K562 (cell line): ENCODE measurements at regions not wholly inside any gene's neighbourhood (a gene's known extent, or its start where the extent isn't known, plus 50 kb on each side); places are given as distances from the start of the nearest gene placed in this dataset.

ENCODE experiments used
- ATAC-seq: fragments of 200-7000 bp; cut with Tn5 transposase; 3 replicates; pipeline ENCODE4 v1.9.1; 2020; ENCODE audit warnings: moderate library complexity
- BruUV-seq: library from RNA; stranded (reverse); fragments of 400-500 nt; replicated peaks from 2 replicates; lab custom pipeline; 2021; lab: Mats Ljungman, UMichigan
- CTCF ChIA-PET: fragments of 300-600 bp; formaldehyde crosslinking; extraction: SDS; loops from one replicate; lab custom pipeline; 2021; ENCODE audit warnings: low intra/inter-chr PET ratio; lab: Yijun Ruan, JAX
- POLR2A ChIA-PET: fragments of 300-600, 350-650 bp; sonication (Branson Sonifier 250); formaldehyde crosslinking; extraction: SDS; loops from one replicate; lab custom pipeline; 2021; ENCODE audit warnings: antibody characterized with exemption, inconsistent platforms; lab: Yijun Ruan, JAX
- DNase-seq, 4 experiments: peaks; one replicate each; pipeline versions ENCODE4 v3.0.0 to v3.0.0-alpha.2; 2011 to 2018; ENCODE audit warnings: low spot score in 3 of 4, mixed read lengths in 3 of 4; ENCODE audit errors: extremely low read depth in 1 of 4
- FAIRE-seq: peaks from 2 replicates; lab custom pipeline; 2011; peaks lifted over from hg19 to GRCh38; lab: Jason Lieb, UNC
- H2AFZ ChIP-seq: 2 replicates; pipeline ENCODE4 v1.6.0; 2011; ENCODE audit warnings: low read depth, low read length, control low read depth, inconsistent platforms
- H3K27ac ChIP-seq: fragments of 200-600 bp; 3 replicates; pipeline ENCODE4 v1.8.0; 2011; ENCODE audit warnings: low read depth, mild to moderate bottlenecking, control low read depth, inconsistent platforms, low read length, moderate library complexity, mixed read lengths; ENCODE audit errors: extremely low read depth
- H3K27me3 ChIP-seq, 2 experiments: fragments of 300-600 bp in 1 of 2; 2 replicates in 1 of 2; 3 replicates in 1 of 2; pipeline versions ENCODE4 v1.6.0 to v1.8.0; 2011; ENCODE audit warnings: inconsistent platforms in 2 of 2, low read length in 2 of 2, mild to moderate bottlenecking in 1 of 2, mixed read lengths in 1 of 2, moderate library complexity in 1 of 2; ENCODE audit not compliant: control insufficient read depth in 2 of 2, insufficient read depth in 2 of 2
- H3K36me3 ChIP-seq: fragments of 300-600 bp; 3 replicates; pipeline ENCODE4 v1.8.0; 2011; ENCODE audit warnings: mild to moderate bottlenecking, low read length, inconsistent platforms; ENCODE audit not compliant: control insufficient read depth, insufficient read depth
- H3K4me1 ChIP-seq, 2 experiments: fragments of 200-600 bp in 1 of 2; replicated peaks in 1 of 2; 2 replicates in 1 of 2; 3 replicates in 1 of 2; pipeline versions ENCODE4 v1.5.1 to v1.8.0; 2011; ENCODE audit warnings: inconsistent platforms in 2 of 2, low read length in 2 of 2, mild to moderate bottlenecking in 1 of 2, mixed read lengths in 1 of 2, moderate library complexity in 1 of 2; ENCODE audit not compliant: control insufficient read depth in 2 of 2, insufficient read depth in 2 of 2
- H3K4me2 ChIP-seq: 2 replicates; pipeline ENCODE4 v1.6.1; 2011; ENCODE audit warnings: low read length, control low read depth, inconsistent platforms, mixed read lengths; ENCODE audit not compliant: insufficient read depth
- H3K4me3 ChIP-seq: fragments of 200-600 bp; sonication (generic), shearing (Covaris generic); 2 replicates; pipeline ENCODE4 v1.5.1; 2016; ENCODE audit warnings: control low read depth, inconsistent platforms
- H3K79me2 ChIP-seq: fragments of 200-600 bp; 3 replicates; pipeline ENCODE4 v1.8.0; 2011; ENCODE audit warnings: low read length, inconsistent platforms; ENCODE audit not compliant: control insufficient read depth, insufficient read depth
- H3K9ac ChIP-seq, 2 experiments: 2 replicates each; pipeline versions ENCODE4 v1.6.0 to v1.6.1; 2011; ENCODE audit warnings: low read depth in 2 of 2, low read length in 2 of 2, control low read depth in 1 of 2, inconsistent platforms in 1 of 2, mild to moderate bottlenecking in 1 of 2, mixed read lengths in 1 of 2; ENCODE audit not compliant: insufficient read depth in 1 of 2
- H3K9me1 ChIP-seq: one replicate; pipeline ENCODE4 v1.6.0; 2011; ENCODE audit warnings: inconsistent platforms, mild to moderate bottlenecking, low read length, moderate library complexity; ENCODE audit not compliant: control insufficient read depth, insufficient read depth
- H3K9me3 ChIP-seq: replicated peaks from 2 replicates; pipeline ENCODE4 v1.5.1; 2011; ENCODE audit warnings: low read depth, low read length, inconsistent platforms; ENCODE audit not compliant: control insufficient read depth, insufficient read depth
- H4K20me1 ChIP-seq: replicated peaks from 2 replicates; pipeline ENCODE4 v1.6.1; 2011; ENCODE audit warnings: low read length, inconsistent platforms, mixed read lengths; ENCODE audit not compliant: control insufficient read depth, insufficient read depth
- CBX8 ChIP-seq: fragments of 200-600 bp; sonication (generic); IDR thresholded peaks from 2 replicates; pipeline ENCODE4 v1.6.1; 2012; ENCODE audit warnings: borderline replicate concordance, mixed run types, low read depth, mild to moderate bottlenecking, moderate library complexity, mixed read lengths, low read length, control low read depth, inconsistent platforms; ENCODE audit not compliant: poor library complexity, severe bottlenecking; ENCODE audit errors: extremely low read depth
- DACH1 ChIP-seq: fragments of 450-650 bp; IDR thresholded peaks from 2 replicates; pipeline ENCODE4 v1.6.1; 2018; ENCODE audit not compliant: partially characterized antibody
- EHMT2 ChIP-seq: fragments of 450-650 bp; IDR thresholded peaks from 2 replicates; pipeline ENCODE4 v1.6.1; 2018; ENCODE audit warnings: antibody characterized with exemption
- ETV6 ChIP-seq, 3 experiments: fragments of 150-350 bp in 1 of 3; sonication (generic) in 1 of 3; formaldehyde crosslinking in 1 of 3; IDR thresholded peaks; 2 replicates each; pipeline versions ENCODE4 v1.6.1 to v1.8.0; 2014 to 2022; ENCODE audit warnings: borderline replicate concordance in 2 of 3, low read depth in 2 of 3, antibody characterized with exemption in 1 of 3, low read length in 1 of 3, mild to moderate bottlenecking in 1 of 3, missing genetic modification reagents in 1 of 3
- HSF4 ChIP-seq: fragments of 250-450 bp; sonication (Bioruptor Pico); IDR thresholded peaks from 2 replicates; pipeline ENCODE4 v2.1.2; 2022; ENCODE audit warnings: mild to moderate bottlenecking, moderate library complexity, borderline replicate concordance
- MTA3 ChIP-seq: fragments of 450-650 bp; formaldehyde crosslinking; IDR thresholded peaks from 2 replicates; pipeline ENCODE4 v1.6.1; 2017; ENCODE audit warnings: mild to moderate bottlenecking, borderline replicate concordance
- SREBF1 ChIP-seq: fragments of 150-350 bp; IDR thresholded peaks from 2 replicates; pipeline ENCODE4 v1.6.1; 2014; ENCODE audit warnings: antibody characterized with exemption, low read depth, low read length, borderline replicate concordance
- ZNF584 ChIP-seq: fragments of 200-800 bp; sonication (Bioruptor generic); IDR thresholded peaks from 2 replicates; pipeline ENCODE4 v1.6.1; 2016; ENCODE audit warnings: low read depth, mild to moderate bottlenecking, missing genetic modification characterization, missing compliant biosample characterization
- ZNF785 ChIP-seq: fragments of 250-450 bp; sonication (Bioruptor Pico); IDR thresholded peaks from 2 replicates; pipeline ENCODE4 v1.4.0; 2020; ENCODE audit warnings: mild to moderate bottlenecking
- WGBS: fragments of 100-300 bp; shearing (Covaris generic); methylation state at CpG from one replicate; pipeline ENCODE4 v1.1.6; 2016; ENCODE audit warnings: low coverage, mixed read lengths; ENCODE audit not compliant: insufficient coverage; ENCODE audit errors: missing lambda C conversion rate; 5-methylcytosine and 5-hydroxymethylcytosine counted together
- in situ Hi-C: fragments of 300-500 bp; cut with MboI; formaldehyde crosslinking; loops from 4 replicates; pipeline ENCODE4 v1.15.0; 2018; ENCODE audit warnings: inconsistent platforms, mixed read lengths
- intact Hi-C: fragments of 100-400 bp; cut with micrococcal nuclease; formaldehyde crosslinking; loops from 2 replicates; pipeline ENCODE4 v1.14.2; 2022
- TF ChIP-seq, protein P1 (sequence below): fragments of 250-450 bp; sonication (Bioruptor Pico); IDR thresholded peaks from 2 replicates; pipeline ENCODE4 v1.8.0; 2022; ENCODE audit warnings: moderate library complexity, mild to moderate bottlenecking, inconsistent platforms
- TF ChIP-seq, protein P2 (sequence below), 2 experiments: fragments of 150-350 bp in 1 of 2; IDR thresholded peaks; 2 replicates each; pipeline ENCODE4 v1.6.1; 2012 to 2016; ENCODE audit warnings: low read depth in 2 of 2, low read length in 2 of 2, mild to moderate bottlenecking in 1 of 2, moderate library complexity in 1 of 2
- TF ChIP-seq, protein P3 (sequence below): fragments of 250-450 bp; sonication (Bioruptor Pico); IDR thresholded peaks from 2 replicates; pipeline ENCODE4 v1.6.1; 2021; ENCODE audit warnings: mild to moderate bottlenecking

DNA sequence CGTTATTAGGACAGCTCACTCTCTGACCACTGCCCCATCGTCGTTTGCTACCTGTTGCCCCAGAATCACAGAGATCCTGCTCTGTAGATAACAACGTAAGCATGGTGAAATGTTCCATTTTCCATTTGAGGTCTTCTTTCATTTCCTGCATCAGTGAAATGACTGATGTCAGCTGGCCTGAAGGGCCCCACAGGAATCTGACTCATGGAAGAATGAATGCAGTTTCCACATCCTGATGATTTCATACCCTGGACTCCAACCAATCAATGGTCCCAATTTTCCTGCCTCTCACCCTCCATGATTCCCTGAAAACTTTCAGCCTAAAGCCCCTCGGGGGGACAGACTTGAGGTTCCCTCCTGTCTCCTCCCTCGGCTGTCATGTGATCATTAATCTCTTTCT lies 394.4 kb upstream of the CDH4 start:
- no peak for ATAC-seq
- ChIA-PET CTCF (no interaction called here), POLR2A (no interaction called here)
- TF ChIP-seq DACH1 (no peak), MTA3 (no peak), SREBF1 (no peak), CBX8 (no peak), EHMT2 (no peak), ZNF785 (CRISPR knock-in tag) (no peak)
- no peak overlapping the region for H3K4me3 ChIP-seq
- H2AFZ ChIP-seq: no peak overlapping the region
- no peak for DNase-seq
- intact Hi-C loops (no loop called here), in situ Hi-C loops (no loop called here)
- H3K27ac ChIP-seq: no peak overlapping the region
- FAIRE-seq: no peak
- 0% methylated on average over 6 of the region's 6 CpGs for WGBS
- no peaks in the 10 kb centered on the region for H3K4me1 ChIP-seq
- H3K9me1 ChIP-seq: no peaks in the 10 kb centered on the region
- no peaks in the 10 kb centered on the region for H4K20me1 ChIP-seq
- no peaks in the 10 kb centered on the region for H3K9me3 ChIP-seq
- H3K9ac ChIP-seq: no peak overlapping the region
- H3K36me3 ChIP-seq: no peaks in the 10 kb centered on the region
- BruUV-seq: no TSS peak
- H3K79me2 ChIP-seq: no peaks in the 10 kb centered on the region
- H3K27me3 ChIP-seq: no peaks in the 10 kb centered on the region
- H3K4me2 ChIP-seq: no peak overlapping the region

DNA sequence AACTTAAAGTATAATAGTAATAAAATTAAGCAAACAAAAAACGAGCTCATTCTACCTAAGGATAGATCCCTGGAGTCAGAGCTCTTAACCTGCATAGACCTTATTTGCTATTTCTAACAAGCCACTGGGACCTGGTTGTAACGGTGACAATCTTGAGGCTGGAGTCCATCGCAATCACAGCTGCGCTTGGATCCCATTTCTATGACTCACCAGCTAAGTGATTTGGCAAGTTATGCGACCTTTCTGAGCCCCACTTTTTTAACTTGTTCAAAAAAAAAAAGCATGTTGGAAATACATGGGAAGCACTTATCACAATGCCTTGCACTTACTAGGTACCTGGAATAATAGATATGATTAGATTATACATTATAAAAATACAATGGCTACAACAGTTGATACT lies 389.5 kb upstream of the CDH4 start:
- Histone ChIP-seq H3K36me3 (no peaks in the 10 kb centered on the region), H4K20me1 (no peaks in the 10 kb centered on the region), H3K27ac (no peak overlapping the region), H3K9me3 (no peaks in the 10 kb centered on the region), H3K4me2 (no peak overlapping the region), H3K4me3 (no peak overlapping the region), H3K4me1 (no peaks in the 10 kb centered on the region), H3K9me1 (no peaks in the 10 kb centered on the region), H3K27me3 (no peaks in the 10 kb centered on the region), H3K79me2 (no peaks in the 10 kb centered on the region), H3K9ac (no peak overlapping the region), H2AFZ (no peak overlapping the region)
- POLR2A ChIA-PET: no interaction called here
- CTCF ChIA-PET: no interaction called here
- BruUV-seq: no TSS peak
- WGBS: 13% methylated on average over 5 of the region's 5 CpGs
- DNase-seq: no peak
- in situ Hi-C loops (no loop called here), intact Hi-C loops (no loop called here)
- FAIRE-seq: no peak
- ATAC-seq: no peak
- TF ChIP-seq, protein P1, sequence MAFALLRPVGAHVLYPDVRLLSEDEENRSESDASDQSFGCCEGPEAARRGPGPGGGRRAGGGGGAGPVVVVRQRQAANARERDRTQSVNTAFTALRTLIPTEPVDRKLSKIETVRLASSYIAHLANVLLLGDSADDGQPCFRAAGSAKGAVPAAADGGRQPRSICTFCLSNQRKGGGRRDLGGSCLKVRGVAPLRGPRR: no peak
- TF ChIP-seq ETV6 (IDR thresholded peaks at IDR 0.05; ENCODE audit: borderline replicate concordance in 1 of 2, low read depth in 2 of 2, low read length in 1 of 2): no peak
- no peak for TF ChIP-seq ETV6 (CRISPR knock-in tag; IDR thresholded peaks at IDR 0.05; ENCODE audit: borderline replicate concordance)
- TF ChIP-seq, protein P2, sequence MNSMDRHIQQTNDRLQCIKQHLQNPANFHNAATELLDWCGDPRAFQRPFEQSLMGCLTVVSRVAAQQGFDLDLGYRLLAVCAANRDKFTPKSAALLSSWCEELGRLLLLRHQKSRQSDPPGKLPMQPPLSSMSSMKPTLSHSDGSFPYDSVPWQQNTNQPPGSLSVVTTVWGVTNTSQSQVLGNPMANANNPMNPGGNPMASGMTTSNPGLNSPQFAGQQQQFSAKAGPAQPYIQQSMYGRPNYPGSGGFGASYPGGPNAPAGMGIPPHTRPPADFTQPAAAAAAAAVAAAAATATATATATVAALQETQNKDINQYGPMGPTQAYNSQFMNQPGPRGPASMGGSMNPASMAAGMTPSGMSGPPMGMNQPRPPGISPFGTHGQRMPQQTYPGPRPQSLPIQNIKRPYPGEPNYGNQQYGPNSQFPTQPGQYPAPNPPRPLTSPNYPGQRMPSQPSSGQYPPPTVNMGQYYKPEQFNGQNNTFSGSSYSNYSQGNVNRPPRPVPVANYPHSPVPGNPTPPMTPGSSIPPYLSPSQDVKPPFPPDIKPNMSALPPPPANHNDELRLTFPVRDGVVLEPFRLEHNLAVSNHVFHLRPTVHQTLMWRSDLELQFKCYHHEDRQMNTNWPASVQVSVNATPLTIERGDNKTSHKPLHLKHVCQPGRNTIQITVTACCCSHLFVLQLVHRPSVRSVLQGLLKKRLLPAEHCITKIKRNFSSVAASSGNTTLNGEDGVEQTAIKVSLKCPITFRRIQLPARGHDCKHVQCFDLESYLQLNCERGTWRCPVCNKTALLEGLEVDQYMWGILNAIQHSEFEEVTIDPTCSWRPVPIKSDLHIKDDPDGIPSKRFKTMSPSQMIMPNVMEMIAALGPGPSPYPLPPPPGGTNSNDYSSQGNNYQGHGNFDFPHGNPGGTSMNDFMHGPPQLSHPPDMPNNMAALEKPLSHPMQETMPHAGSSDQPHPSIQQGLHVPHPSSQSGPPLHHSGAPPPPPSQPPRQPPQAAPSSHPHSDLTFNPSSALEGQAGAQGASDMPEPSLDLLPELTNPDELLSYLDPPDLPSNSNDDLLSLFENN (IDR thresholded peaks at IDR 0.05; ENCODE audit: low read depth in 2 of 2, low read length in 2 of 2): no peak
- TF ChIP-seq HSF4 (CRISPR knock-in tag): no peak
- TF ChIP-seq, protein P3, sequence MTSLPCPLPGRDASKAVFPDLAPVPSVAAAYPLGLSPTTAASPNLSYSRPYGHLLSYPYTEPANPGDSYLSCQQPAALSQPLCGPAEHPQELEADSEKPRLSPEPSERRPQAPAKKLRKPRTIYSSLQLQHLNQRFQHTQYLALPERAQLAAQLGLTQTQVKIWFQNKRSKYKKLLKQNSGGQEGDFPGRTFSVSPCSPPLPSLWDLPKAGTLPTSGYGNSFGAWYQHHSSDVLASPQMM (CRISPR knock-in tag): no peak
- no peak for TF ChIP-seq ZNF584 (CRISPR knock-in tag)
